ENCODE measurements at regions not wholly inside any gene's neighbourhood (a gene's known extent, or its start where the extent isn't known, plus 50 kb on each side); places are given as distances from the start of the nearest gene placed in this dataset.
"Not testable (repeated sequence)": the region's sequence is repeated elsewhere in the genome, so short reads cannot be mapped to it uniquely, and the experiment has no call there.

GRCh38 chr18:39594206-39594605 lies 2028.6 kb upstream of the CELF4 start:
- H3K27ac Mint-ChIP-seq = no peak overlapping the region
- H3K4me3 Mint-ChIP-seq = no peak overlapping the region
- intact Hi-C loops (cut with micrococcal nuclease) = no loop called here
- no peaks in the 10 kb centered on the region for H3K4me1 Mint-ChIP-seq (ENCODE audit: low read depth)
- no peaks in the 10 kb centered on the region for H3K9me3 Mint-ChIP-seq
- no peaks in the 10 kb centered on the region for H3K27me3 Mint-ChIP-seq
- H3K36me3 Mint-ChIP-seq (ENCODE audit: low read depth) = no peaks in the 10 kb centered on the region

GRCh38 chr18:39591649-39592048 lies 2026.1 kb upstream of the CELF4 start:
- Mint-ChIP-seq H3K9me3 (no peaks in the 10 kb centered on the region), H3K27ac (no peak overlapping the region), H3K4me1 (ENCODE audit: low read depth) (no peaks in the 10 kb centered on the region), H3K27me3 (no peaks in the 10 kb centered on the region), H3K4me3 (no peak overlapping the region), H3K36me3 (ENCODE audit: low read depth) (no peaks in the 10 kb centered on the region)
- intact Hi-C loops (cut with micrococcal nuclease) = no loop called here

GRCh38 chr18:39589496-39589895 lies 2023.9 kb upstream of the CELF4 start:
- Mint-ChIP-seq H3K4me3 (no peak overlapping the region), H3K36me3 (ENCODE audit: low read depth) (no peaks in the 10 kb centered on the region), H3K27ac (no peak overlapping the region), H3K27me3 (no peaks in the 10 kb centered on the region), H3K4me1 (ENCODE audit: low read depth) (no peaks in the 10 kb centered on the region), H3K9me3 (no peaks in the 10 kb centered on the region)
- intact Hi-C loops (cut with micrococcal nuclease) = no loop called here

GRCh38 chr18:39587586-39587985 lies 2022.0 kb upstream of the CELF4 start:
- no peak overlapping the region for H3K27ac Mint-ChIP-seq
- H3K9me3 Mint-ChIP-seq = no peaks in the 10 kb centered on the region
- no peaks in the 10 kb centered on the region for H3K4me1 Mint-ChIP-seq (ENCODE audit: low read depth)
- H3K4me3 Mint-ChIP-seq = no peak overlapping the region
- no peaks in the 10 kb centered on the region for H3K36me3 Mint-ChIP-seq (ENCODE audit: low read depth)
- intact Hi-C loops (cut with micrococcal nuclease) = no loop called here
- no peaks in the 10 kb centered on the region for H3K27me3 Mint-ChIP-seq

- Mint-ChIP-seq H3K27me3 (no peaks in the 10 kb centered on the region), H3K4me1 (ENCODE audit: low read depth) (no peaks in the 10 kb centered on the region), H3K9me3 (no peaks in the 10 kb centered on the region), H3K27ac (no peak overlapping the region), H3K4me3 (no peak overlapping the region), H3K36me3 (ENCODE audit: low read depth) (no peaks in the 10 kb centered on the region)
- intact Hi-C loops (cut with micrococcal nuclease) = no loop called here
Measured at GRCh38 chr18:39586741-39587140, 2021.1 kb upstream of the CELF4 start.

- Mint-ChIP-seq H3K9me3 (no peaks in the 10 kb centered on the region), H3K27me3 (no peaks in the 10 kb centered on the region), H3K27ac (no peak overlapping the region), H3K4me3 (no peak overlapping the region), H3K36me3 (ENCODE audit: low read depth) (no peaks in the 10 kb centered on the region), H3K4me1 (ENCODE audit: low read depth) (no peaks in the 10 kb centered on the region)
- intact Hi-C loops (cut with micrococcal nuclease) = loop anchor here (5.0 kb wide), 1 partner anchor 1798 kb away; no protein-coding TSS in a partner anchor
Measured at GRCh38 chr18:39574897-39575296, 2009.3 kb upstream of the CELF4 start.

- intact Hi-C loops (cut with micrococcal nuclease) = loop anchor here (5.0 kb wide), 1 partner anchor 1794 kb away; no protein-coding TSS in a partner anchor
- no peak overlapping the region for H3K27ac Mint-ChIP-seq
Measured at GRCh38 chr18:39571511-39571910, 2005.9 kb upstream of the CELF4 start.

GRCh38 chr18:39565551-39566230 lies 2000.1 kb upstream of the CELF4 start:
- intact Hi-C loops (cut with micrococcal nuclease); H3K27ac Mint-ChIP-seq; H3K36me3 Mint-ChIP-seq (ENCODE audit: low read depth); H3K27me3 Mint-ChIP-seq; H3K4me1 Mint-ChIP-seq (ENCODE audit: low read depth); H3K4me3 Mint-ChIP-seq; H3K9me3 Mint-ChIP-seq: not testable (repeated sequence)

More at GRCh38 chr18:39571511-39571910, 2005.9 kb upstream of the CELF4 start:
- no peaks in the 10 kb centered on the region for H3K27me3 Mint-ChIP-seq
- H3K36me3 Mint-ChIP-seq (ENCODE audit: low read depth) = no peaks in the 10 kb centered on the region
- H3K4me1 Mint-ChIP-seq (ENCODE audit: low read depth) = no peaks in the 10 kb centered on the region
- H3K4me3 Mint-ChIP-seq = no peak overlapping the region
- H3K9me3 Mint-ChIP-seq = no peaks in the 10 kb centered on the region

GRCh38 chr18:39564716-39565115 lies 1999.1 kb upstream of the CELF4 start:
- Mint-ChIP-seq H3K27ac (no peak overlapping the region), H3K36me3 (ENCODE audit: low read depth) (no peaks in the 10 kb centered on the region), H3K27me3 (no peaks in the 10 kb centered on the region), H3K9me3 (peaks cover 7% of the 10 kb centered on the region), H3K4me3 (no peak overlapping the region), H3K4me1 (ENCODE audit: low read depth) (no peaks in the 10 kb centered on the region)
- intact Hi-C loops (cut with micrococcal nuclease) = no loop called here

GRCh38 chr18:39561126-39561525 lies 1995.5 kb upstream of the CELF4 start:
- no peaks in the 10 kb centered on the region for H3K36me3 Mint-ChIP-seq (ENCODE audit: low read depth)
- peaks cover 7% of the 10 kb centered on the region for H3K9me3 Mint-ChIP-seq
- no peaks in the 10 kb centered on the region for H3K4me1 Mint-ChIP-seq (ENCODE audit: low read depth)
- no peaks in the 10 kb centered on the region for H3K27me3 Mint-ChIP-seq
- H3K4me3 Mint-ChIP-seq = no peak overlapping the region
- H3K27ac Mint-ChIP-seq = no peak overlapping the region
- intact Hi-C loops (cut with micrococcal nuclease) = no loop called here

GRCh38 chr18:39558658-39559057 lies 1993.1 kb upstream of the CELF4 start:
- H3K4me1 Mint-ChIP-seq (ENCODE audit: low read depth) = no peaks in the 10 kb centered on the region
- no peak overlapping the region for H3K4me3 Mint-ChIP-seq
- no peaks in the 10 kb centered on the region for H3K36me3 Mint-ChIP-seq (ENCODE audit: low read depth)
- no peaks in the 10 kb centered on the region for H3K9me3 Mint-ChIP-seq
- no peak overlapping the region for H3K27ac Mint-ChIP-seq
- intact Hi-C loops (cut with micrococcal nuclease) = no loop called here
- no peaks in the 10 kb centered on the region for H3K27me3 Mint-ChIP-seq

GRCh38 chr18:39555496-39555895 lies 1989.9 kb upstream of the CELF4 start:
- Mint-ChIP-seq H3K4me3 (no peak overlapping the region), H3K4me1 (ENCODE audit: low read depth) (no peaks in the 10 kb centered on the region), H3K9me3 (peaks cover 9% of the 10 kb centered on the region), H3K27ac (no peak overlapping the region), H3K27me3 (no peaks in the 10 kb centered on the region), H3K36me3 (ENCODE audit: low read depth) (no peaks in the 10 kb centered on the region)
- intact Hi-C loops (cut with micrococcal nuclease) = no loop called here

- H3K36me3 Mint-ChIP-seq (ENCODE audit: low read depth) = no peaks in the 10 kb centered on the region
- no peaks in the 10 kb centered on the region for H3K27me3 Mint-ChIP-seq
- no peaks in the 10 kb centered on the region for H3K4me1 Mint-ChIP-seq (ENCODE audit: low read depth)
- H3K9me3 Mint-ChIP-seq = peaks cover 9% of the 10 kb centered on the region
- intact Hi-C loops (cut with micrococcal nuclease) = no loop called here
- no peak overlapping the region for H3K4me3 Mint-ChIP-seq
- H3K27ac Mint-ChIP-seq = no peak overlapping the region
Measured at GRCh38 chr18:39550701-39551100, 1985.1 kb upstream of the CELF4 start.

GRCh38 chr18:39549144-39549543 lies 1983.5 kb upstream of the CELF4 start:
- H3K27me3 Mint-ChIP-seq = no peaks in the 10 kb centered on the region
- H3K27ac Mint-ChIP-seq = no peak overlapping the region
- no peaks in the 10 kb centered on the region for H3K36me3 Mint-ChIP-seq (ENCODE audit: low read depth)
- H3K4me1 Mint-ChIP-seq (ENCODE audit: low read depth) = no peaks in the 10 kb centered on the region
- intact Hi-C loops (cut with micrococcal nuclease) = no loop called here
- H3K9me3 Mint-ChIP-seq = peaks cover 9% of the 10 kb centered on the region
- no peak overlapping the region for H3K4me3 Mint-ChIP-seq

- no peak overlapping the region for H3K4me3 Mint-ChIP-seq
- H3K9me3 Mint-ChIP-seq = peaks cover 8% of the 10 kb centered on the region
- no peaks in the 10 kb centered on the region for H3K27me3 Mint-ChIP-seq
- intact Hi-C loops (cut with micrococcal nuclease) = no loop called here
- no peaks in the 10 kb centered on the region for H3K4me1 Mint-ChIP-seq (ENCODE audit: low read depth)
- no peaks in the 10 kb centered on the region for H3K36me3 Mint-ChIP-seq (ENCODE audit: low read depth)
- no peak overlapping the region for H3K27ac Mint-ChIP-seq
Measured at GRCh38 chr18:39531659-39532058, 1966.1 kb upstream of the CELF4 start.

All from dendritic cell treated with granulocyte-macrophage colony-stimulating factor and Interleukin-4, amounts not matched to agents 40 ng/mL and 50 ng/mL, for 4 days (primary cell).